Stimulated activated naive CD8-positive, alpha-beta T cell treated with anti-CD3 and anti-CD28 coated beads, Interleukin-15, Interleukin-2, amounts not matched to agents 100 ng/mL and 50 ng/mL, for 24 hours (primary cell): ENCODE measurements at regions not wholly inside any gene's neighbourhood (a gene's known extent, or its start where the extent isn't known, plus 50 kb on each side); places are given as distances from the start of the nearest gene placed in this dataset.
A peak's percentile ranks its signal among the peaks of the same experiment; 100 is the strongest.

Experiments used
- H3K27ac Mint-ChIP-seq: one replicate; pipeline ENCODE4 v1.8.0; 2021; ENCODE audit warnings: mild to moderate bottlenecking, mixed read lengths
- H3K27me3 Mint-ChIP-seq: one replicate; pipeline ENCODE4 v1.8.0; 2021; ENCODE audit warnings: mixed read lengths
- H3K36me3 Mint-ChIP-seq: one replicate; pipeline ENCODE4 v1.8.0; 2021; ENCODE audit warnings: low read depth, mixed read lengths
- H3K4me1 Mint-ChIP-seq: one replicate; pipeline ENCODE4 v1.8.0; 2021; ENCODE audit warnings: low read depth, mixed read lengths
- H3K4me3 Mint-ChIP-seq: one replicate; pipeline ENCODE4 v1.8.0; 2021; ENCODE audit warnings: mild to moderate bottlenecking, mixed read lengths
- H3K9me3 Mint-ChIP-seq: one replicate; pipeline ENCODE4 v1.8.0; 2021; ENCODE audit warnings: mixed read lengths

DNA sequence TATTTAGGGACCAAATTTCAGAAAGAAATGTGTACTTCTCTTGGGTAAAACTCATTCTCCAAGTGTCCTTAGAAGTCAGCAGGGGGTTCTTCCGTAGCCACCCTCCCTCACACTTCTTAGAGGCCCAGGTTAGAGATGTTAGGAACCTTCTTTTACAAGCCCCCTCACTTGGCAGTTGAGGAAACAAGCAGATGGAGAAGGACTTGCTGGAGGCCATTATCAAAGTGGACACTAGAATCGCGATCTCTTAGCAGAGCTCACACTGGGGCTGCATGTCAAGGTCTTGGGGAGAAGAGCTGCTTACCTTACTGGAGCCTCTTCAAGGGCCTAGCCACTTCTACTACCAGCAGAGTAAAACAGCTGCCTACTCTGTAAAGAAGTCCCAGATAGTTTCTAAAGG, 69.4 kb upstream of the POLG start:
- Mint-ChIP-seq H3K36me3 (no peaks in the 10 kb centered on the region), H3K9me3 (no peaks in the 10 kb centered on the region), H3K27me3 (peaks cover 83% of the 10 kb centered on the region), H3K27ac (no peak overlapping the region), H3K4me1 (peaks cover 39% of the 10 kb centered on the region), H3K4me3 (no peak overlapping the region)

DNA sequence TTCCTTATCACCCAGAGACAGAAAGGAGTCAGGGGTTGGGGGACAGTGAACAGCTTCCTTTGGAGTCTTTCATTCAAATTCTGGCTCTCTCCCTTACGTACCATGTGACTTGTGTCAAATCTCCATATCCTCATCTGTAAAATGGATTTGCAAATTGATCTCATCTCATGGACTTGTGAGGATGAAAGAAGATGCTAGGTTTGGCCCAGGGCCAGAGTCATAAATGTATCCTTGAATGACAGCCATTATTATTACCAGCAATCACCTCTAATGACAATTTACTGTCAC, 67.8 kb upstream of the POLG start:
- no peaks in the 10 kb centered on the region for H3K36me3 Mint-ChIP-seq
- peaks cover 25% of the 10 kb centered on the region for H3K4me1 Mint-ChIP-seq
- peaks cover 81% of the 10 kb centered on the region for H3K27me3 Mint-ChIP-seq
- no peaks in the 10 kb centered on the region for H3K9me3 Mint-ChIP-seq
- no peak overlapping the region for H3K27ac Mint-ChIP-seq
- H3K4me3 Mint-ChIP-seq = no peak overlapping the region

DNA sequence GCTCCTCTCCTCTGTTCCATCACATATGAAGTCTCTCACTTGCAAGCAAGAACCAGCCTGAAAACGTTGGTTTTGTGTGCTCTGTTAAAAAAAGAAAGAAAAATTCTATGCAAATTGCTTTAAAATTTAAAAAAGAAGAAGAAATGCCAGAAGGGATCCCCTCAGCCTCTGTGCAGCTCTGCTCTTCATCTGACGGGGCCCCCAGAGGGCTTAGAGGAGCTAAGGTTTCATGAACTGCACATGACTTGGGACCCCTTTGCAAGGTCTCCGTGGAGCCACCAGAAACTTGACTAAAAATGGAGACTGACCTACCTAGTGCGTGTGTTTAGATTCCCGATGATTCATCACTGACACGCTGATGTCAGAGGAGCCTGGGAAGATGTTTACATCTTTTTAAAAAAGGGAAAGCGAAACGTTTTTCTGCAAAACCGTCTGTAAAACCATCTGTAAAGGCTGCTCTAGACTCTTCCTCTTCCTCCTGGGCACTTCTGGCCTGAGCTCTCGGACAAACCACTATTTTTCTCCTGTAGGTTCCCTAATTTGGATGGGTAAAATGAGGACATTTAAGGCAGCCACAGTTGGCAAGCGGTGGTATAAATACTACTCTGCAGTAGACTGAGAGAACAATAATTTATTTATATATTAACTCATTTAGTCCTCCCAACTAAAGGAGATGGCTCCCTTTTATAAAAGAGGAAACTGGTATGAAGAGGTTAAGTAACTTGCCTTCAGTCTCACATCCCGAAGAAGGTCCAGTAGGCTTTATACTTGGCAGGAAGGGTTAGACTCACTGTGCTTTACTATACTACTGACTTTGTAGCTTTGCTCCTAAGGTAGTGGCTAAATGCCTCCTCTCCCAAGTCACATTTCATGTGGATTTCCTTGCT, 67.2 kb upstream of the POLG start:
- Mint-ChIP-seq H3K4me3 (peak overlapping the region; percentile 12), H3K36me3 (no peaks in the 10 kb centered on the region), H3K9me3 (no peaks in the 10 kb centered on the region), H3K27me3 (peaks cover 78% of the 10 kb centered on the region), H3K27ac (no peak overlapping the region), H3K4me1 (peaks cover 22% of the 10 kb centered on the region)

DNA sequence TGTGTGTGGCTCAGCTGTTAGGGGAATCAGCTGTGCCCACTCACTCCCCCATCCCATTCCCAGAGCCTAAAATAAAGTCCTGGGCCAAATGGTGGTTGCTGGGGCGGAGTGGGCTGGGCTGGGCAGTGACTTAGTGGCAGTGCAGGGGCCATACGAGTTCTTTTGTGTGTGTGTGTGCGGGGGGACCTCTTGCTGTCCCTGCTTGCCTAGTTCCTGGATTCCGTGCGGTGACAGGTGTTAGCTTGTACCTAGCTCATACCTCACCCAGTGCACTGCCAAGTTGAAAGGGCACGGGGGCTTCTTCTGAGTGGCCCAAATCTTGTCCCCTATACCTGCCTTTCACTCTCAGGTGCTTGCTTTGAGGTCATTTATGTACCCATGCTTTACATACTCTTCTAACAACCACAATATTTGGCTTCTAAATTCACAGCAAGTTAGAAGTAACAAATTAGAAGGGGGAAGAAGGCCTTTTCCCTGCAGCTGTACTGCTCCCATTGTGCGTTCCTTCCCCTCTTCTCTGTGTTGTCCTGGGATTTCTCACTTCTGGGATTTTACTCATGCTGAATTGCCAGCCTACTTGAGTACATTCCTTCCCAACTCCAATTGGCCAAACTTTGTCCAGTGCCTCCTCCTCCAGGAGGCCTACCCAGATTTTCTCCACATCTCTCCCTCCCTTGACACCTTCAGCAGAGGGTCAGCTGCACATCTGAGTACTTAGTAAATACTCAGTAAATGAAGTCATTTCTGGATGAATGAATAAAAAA, 66.3 kb upstream of the POLG start:
- peaks cover 13% of the 10 kb centered on the region for H3K4me1 Mint-ChIP-seq
- H3K36me3 Mint-ChIP-seq = no peaks in the 10 kb centered on the region
- no peak overlapping the region for H3K27ac Mint-ChIP-seq
- H3K27me3 Mint-ChIP-seq = peaks cover 69% of the 10 kb centered on the region
- H3K9me3 Mint-ChIP-seq = no peaks in the 10 kb centered on the region
- no peak overlapping the region for H3K4me3 Mint-ChIP-seq

DNA sequence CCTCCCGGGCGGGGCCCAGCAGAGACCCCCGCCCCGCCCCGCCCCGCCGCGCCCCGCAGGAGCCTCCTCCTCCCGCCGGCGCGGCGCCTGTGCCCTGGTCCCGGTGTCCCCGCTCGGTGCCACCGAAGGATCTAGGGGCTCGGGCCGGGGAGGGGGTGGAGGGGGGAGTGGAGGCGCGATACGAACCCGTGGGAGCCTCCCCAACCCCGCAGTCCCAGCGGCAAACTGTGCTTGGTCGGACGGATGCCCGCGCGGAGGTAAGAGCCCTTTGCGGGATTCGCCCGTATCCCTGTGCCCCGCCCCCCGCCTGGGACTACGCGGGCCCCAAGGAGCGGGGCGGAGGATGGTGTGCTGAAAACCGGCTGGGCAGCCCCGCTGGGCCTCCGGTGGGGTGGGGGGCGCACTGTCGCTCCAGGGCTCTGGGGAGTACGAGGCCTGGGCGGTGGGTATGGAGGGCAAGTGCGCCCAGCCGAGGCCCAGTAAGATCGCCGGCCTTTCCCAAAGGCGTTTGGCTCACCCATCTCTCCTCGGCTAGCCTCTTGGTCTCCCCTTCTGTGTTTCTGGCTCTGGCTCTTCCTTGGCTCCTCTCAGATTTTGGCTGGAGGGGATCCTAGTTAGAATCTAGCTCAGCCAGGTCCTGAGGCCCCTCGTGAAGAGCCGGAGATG, 65.6 kb upstream of the POLG start:
- Mint-ChIP-seq H3K9me3 (no peaks in the 10 kb centered on the region), H3K4me1 (peaks cover 9% of the 10 kb centered on the region), H3K27ac (no peak overlapping the region), H3K36me3 (no peaks in the 10 kb centered on the region), H3K27me3 (peaks cover 62% of the 10 kb centered on the region), H3K4me3 (no peak overlapping the region)

DNA sequence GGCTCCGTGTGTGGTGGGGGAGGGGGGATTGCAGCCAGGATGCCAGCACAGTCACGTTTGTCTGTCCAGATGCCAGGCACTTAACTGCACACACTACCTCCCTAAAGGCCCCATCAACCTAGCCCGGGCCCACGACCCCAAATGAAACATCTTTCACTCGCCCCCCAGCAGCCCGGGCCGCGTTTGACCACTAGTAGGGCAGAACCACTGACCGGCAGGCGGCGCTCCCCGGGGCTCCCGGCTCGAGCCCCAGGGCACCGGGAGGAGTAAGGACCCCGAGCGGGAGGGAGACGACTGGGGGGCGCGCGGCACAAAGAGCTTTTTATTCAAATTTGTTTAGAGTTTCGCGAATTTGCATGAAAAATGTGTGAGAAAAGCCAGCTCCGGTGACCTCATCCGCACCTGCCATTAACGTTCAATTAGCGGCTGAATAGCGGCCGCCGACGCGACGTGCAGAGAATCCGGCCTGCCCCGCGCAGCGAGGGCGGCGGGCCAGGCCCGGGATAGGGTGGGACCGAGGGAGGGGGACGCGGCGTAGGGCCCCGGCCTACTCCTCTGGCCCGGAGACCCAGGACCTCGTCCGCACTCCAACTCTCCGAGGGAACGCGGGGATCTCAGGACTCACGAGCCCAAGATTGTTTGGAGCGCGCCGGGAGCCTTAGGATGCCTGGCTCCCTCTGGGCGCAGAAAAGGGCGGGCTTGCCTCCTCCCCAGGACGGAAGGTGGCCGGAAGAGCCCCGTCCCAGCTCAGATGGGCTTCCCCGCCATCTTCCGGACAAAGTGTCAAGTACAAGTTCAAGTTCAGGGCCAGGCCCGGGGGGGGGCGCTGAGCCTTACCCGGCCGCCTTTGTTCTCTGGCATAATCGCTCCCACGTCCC, 64.9 kb upstream of the POLG start:
- no peaks in the 10 kb centered on the region for H3K9me3 Mint-ChIP-seq
- H3K4me3 Mint-ChIP-seq = peak overlapping the region; percentile 70
- H3K4me1 Mint-ChIP-seq = peaks cover 9% of the 10 kb centered on the region
- H3K27ac Mint-ChIP-seq = peak overlapping the region; percentile 45
- peaks cover 54% of the 10 kb centered on the region for H3K27me3 Mint-ChIP-seq
- H3K36me3 Mint-ChIP-seq = no peaks in the 10 kb centered on the region

DNA sequence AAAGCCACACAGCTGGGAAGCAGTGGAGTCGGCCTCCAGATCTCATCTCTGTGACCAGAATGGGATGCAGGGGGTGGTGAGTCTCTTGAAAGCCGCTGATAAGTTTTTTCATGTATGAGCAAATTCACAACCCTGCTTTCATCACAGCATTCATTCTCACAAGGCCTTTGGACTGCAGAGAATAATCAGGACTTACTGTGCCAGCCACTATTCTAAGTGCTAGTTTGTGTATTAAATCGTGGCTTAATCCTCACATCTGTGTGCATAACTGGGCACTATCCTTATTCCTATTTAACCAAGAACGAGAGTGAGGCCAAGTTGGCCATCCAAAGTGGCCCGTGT, 64.2 kb upstream of the POLG start:
- Mint-ChIP-seq H3K4me3 (peak overlapping the region; percentile 70), H3K27me3 (peaks cover 48% of the 10 kb centered on the region), H3K4me1 (peaks cover 9% of the 10 kb centered on the region)

DNA sequence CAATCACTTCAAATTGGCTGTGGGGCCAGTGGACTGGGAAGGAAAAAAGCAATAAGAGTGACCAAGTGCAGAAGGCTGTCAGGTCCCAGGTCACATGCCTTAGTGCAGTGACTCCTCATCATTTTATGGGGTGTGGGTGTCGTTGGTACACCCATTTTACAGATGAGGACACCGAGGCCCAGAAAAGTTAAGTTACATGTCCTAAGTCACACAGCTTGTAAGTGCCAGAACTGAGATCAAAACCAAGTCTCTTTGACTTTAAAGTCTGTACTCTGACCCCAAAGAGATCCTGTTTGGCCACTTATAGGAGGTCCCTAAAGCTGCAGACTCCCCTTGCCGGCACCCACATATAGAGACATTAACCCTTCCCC, 63.0 kb upstream of the POLG start:
- H3K4me3 Mint-ChIP-seq = no peak overlapping the region
- H3K27me3 Mint-ChIP-seq = peaks cover 42% of the 10 kb centered on the region
- H3K27ac Mint-ChIP-seq = no peak overlapping the region
- H3K36me3 Mint-ChIP-seq = no peaks in the 10 kb centered on the region
- H3K9me3 Mint-ChIP-seq = no peaks in the 10 kb centered on the region
- H3K4me1 Mint-ChIP-seq = peaks cover 9% of the 10 kb centered on the region

More for the DNA sequence above, 64.2 kb upstream of the POLG start:
- H3K9me3 Mint-ChIP-seq = no peaks in the 10 kb centered on the region
- H3K27ac Mint-ChIP-seq = no peak overlapping the region
- H3K36me3 Mint-ChIP-seq = no peaks in the 10 kb centered on the region

DNA sequence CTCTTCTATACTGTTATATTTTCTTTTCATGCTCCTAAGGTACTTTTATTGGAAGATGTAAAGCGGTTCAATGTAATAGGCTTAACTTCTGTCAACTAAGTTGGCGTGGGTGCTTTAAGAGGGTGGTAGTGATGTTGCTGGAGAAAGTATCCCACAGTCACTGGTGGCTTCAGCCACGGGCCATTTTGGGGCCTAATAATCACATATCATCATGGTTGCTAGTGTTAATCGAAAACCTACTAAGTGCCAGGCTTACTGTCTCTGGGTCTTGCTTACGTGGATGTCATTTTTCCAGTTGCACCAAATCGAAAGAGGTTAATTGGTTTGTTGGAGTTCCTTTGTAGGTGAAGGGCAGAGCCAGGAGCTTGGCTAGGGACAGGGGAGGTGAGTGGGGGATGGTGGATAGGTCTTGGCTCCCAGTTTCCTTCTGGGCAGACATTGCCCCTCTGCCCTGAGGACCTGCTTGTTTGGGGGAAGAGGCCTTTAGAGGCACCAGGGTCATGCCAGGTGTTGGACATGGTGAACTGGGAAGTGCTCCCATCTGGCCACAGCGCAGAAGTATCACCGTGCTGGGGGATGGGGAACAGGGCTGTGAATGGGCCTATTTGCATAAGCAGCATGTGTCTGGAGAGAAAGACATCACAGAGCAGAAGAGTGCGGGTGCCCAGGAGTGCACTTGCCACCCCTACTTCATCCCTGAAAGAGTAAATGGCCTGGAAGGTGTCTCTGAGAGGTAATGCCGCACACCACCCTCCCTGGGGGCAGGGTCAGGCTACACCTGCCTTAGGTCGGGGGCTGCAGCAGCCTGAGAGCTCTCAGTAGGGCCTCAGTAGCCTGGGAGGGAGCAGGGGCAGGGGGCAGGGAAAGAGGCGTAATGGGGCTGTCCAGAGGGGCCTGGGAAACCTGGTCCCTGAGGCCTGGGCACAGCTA, 62.4 kb upstream of the POLG start:
- Mint-ChIP-seq H3K4me3 (no peak overlapping the region), H3K4me1 (peaks cover 9% of the 10 kb centered on the region), H3K9me3 (no peaks in the 10 kb centered on the region), H3K27ac (no peak overlapping the region), H3K27me3 (peaks cover 36% of the 10 kb centered on the region), H3K36me3 (no peaks in the 10 kb centered on the region)

DNA sequence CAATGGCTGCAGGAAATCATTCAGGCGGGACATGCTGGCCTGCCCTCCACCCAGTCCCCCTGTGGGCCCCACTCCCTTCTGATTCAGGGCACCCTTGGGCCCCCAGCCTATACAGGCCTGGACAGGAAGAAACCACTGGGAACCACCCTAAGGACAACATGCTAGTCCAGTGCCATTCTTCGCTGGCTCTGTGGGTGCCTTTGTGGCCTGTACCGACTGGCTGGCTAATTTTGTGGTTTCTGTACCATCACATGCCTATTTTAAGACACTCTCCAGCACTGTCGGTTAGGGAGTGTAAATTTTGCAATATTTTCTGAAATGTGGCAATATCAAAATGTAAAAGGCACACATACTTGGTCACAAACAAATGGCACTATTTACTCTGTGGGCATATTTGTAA, 61.4 kb upstream of the POLG start:
- Mint-ChIP-seq H3K4me3 (no peak overlapping the region), H3K9me3 (no peaks in the 10 kb centered on the region), H3K27ac (no peak overlapping the region), H3K4me1 (no peaks in the 10 kb centered on the region), H3K27me3 (peaks cover 26% of the 10 kb centered on the region), H3K36me3 (no peaks in the 10 kb centered on the region)

DNA sequence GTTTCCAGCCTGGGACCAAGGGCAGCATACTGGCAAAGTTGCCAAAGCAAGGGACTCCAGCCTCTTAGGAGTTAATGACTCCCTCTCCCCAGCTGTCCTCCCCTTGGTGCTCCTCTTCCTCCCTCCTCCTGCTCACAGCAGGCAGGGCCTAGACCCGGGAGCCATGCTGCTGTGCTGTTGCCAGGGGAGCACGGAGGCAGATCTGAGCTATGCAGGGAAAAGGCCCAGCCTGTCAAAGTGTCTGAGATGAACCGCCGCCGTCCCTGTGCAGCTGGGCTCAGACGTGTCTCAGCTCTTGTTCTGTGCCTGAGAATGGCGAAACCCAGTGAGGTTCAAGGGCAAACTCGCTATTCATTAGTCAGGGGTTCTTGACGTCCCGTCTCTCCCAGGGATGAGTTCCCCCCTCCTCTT, 60.8 kb upstream of the POLG start:
- H3K4me3 Mint-ChIP-seq = no peak overlapping the region

DNA sequence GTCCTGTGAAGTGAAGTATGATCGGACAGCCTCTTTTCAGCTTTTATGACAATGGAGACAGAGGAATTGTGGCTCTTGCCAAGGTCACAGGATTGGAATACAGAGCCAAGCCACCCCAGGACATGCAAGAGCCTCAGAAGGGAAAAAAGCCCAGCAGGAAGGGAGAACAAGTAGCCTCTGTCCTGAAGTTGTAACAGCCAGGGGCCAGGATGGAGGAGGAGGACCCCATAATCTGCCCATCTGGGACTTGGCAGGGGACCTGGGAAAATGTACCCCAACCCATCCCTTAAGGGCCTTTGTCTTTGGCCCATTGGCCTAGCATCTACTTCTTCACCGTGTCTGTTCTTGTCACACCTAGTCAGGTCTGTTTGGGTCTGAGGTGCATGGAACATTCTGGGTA, 60.4 kb upstream of the POLG start:
- no peaks in the 10 kb centered on the region for H3K36me3 Mint-ChIP-seq
- H3K9me3 Mint-ChIP-seq = no peaks in the 10 kb centered on the region
- no peaks in the 10 kb centered on the region for H3K4me1 Mint-ChIP-seq
- peaks cover 20% of the 10 kb centered on the region for H3K27me3 Mint-ChIP-seq
- H3K4me3 Mint-ChIP-seq = no peak overlapping the region
- no peak overlapping the region for H3K27ac Mint-ChIP-seq

More for the DNA sequence above, 60.8 kb upstream of the POLG start:
- Mint-ChIP-seq H3K9me3 (no peaks in the 10 kb centered on the region), H3K27ac (no peak overlapping the region), H3K4me1 (no peaks in the 10 kb centered on the region), H3K27me3 (peaks cover 21% of the 10 kb centered on the region), H3K36me3 (no peaks in the 10 kb centered on the region)

DNA sequence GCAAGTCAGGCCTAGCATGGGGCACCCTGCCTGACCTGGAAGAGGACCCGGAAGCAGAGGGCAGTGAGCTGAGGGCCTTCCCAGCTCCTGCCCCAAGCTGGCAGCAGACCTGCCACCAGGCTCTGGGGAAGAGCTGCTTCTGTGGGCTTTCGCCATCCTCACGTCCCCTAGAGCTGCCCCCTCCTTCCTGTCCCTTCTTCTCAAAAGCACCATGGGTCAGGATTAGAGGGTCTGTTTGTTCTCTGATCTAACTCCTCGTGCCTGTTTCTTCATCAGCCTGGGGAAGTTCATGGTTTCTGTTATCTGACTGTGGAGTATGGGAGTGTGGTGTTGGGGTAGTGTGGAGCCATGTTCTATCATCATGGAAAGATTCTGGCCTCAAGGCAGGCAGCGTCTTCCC, 58.4 kb upstream of the POLG start:
- no peak overlapping the region for H3K27ac Mint-ChIP-seq
- H3K4me3 Mint-ChIP-seq = no peak overlapping the region
- no peaks in the 10 kb centered on the region for H3K9me3 Mint-ChIP-seq
- peaks cover 14% of the 10 kb centered on the region for H3K27me3 Mint-ChIP-seq
- no peaks in the 10 kb centered on the region for H3K36me3 Mint-ChIP-seq
- no peaks in the 10 kb centered on the region for H3K4me1 Mint-ChIP-seq
